HG02642 (cell line): ENCODE measurements at regions not wholly inside any gene's neighbourhood (a gene's known extent, or its start where the extent isn't known, plus 50 kb on each side); places are given as distances from the start of the nearest gene placed in this dataset.
A peak's percentile ranks its signal among the peaks of the same experiment; 100 is the strongest.
"Not testable (repeated sequence)": the region's sequence is repeated elsewhere in the genome, so short reads cannot be mapped to it uniquely, and the experiment has no call there.

Experiments
- ATAC-seq: cut with Tn5 transposase; IDR thresholded peaks from one replicate; pipeline ENCODE4 v1.9.1; 2021; ENCODE audit warnings: mild to moderate bottlenecking; ENCODE audit not compliant: unreplicated experiment, poor library complexity

DNA sequence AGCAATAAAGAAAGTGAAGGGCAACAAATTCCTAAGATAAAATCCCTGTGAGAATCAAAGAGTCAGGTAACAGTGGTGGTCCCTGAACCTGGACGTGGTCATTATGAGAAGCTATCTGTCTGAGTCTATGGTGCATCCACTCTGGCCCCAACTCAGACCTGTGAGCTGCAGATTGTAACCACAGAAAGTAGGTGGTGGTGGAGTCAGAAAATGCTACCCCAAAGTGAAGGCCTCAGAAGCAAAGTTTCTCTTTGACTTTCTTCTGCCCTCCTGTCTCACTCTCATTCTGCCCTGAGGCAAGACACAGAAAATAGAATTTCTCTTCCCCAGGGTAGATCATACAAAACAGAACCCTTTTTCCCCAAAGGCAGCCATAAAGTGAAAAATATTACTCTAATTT, 84.1 kb upstream of the NEIL3 start:
- ATAC-seq = peak; percentile 77

DNA sequence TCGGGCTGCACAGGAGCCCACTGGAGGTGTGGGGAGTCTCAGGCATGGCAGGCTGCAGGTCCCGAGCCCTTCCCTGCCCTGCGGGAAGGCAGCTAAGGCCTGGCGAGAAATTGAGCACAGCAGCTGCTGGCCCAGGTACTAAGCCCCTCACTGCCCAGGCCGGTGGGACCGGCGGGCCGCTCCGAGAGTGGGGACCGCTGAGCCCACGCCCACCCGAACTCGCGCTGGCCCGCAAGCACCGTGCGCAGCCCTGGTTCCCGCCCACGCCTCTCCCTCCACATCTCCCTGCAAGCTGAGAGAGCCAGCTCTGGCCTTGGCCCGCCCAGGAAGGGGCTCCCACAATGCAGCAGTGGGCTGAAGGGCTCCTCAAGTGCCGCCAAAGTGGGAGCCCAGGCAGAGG, 82.0 kb upstream of the NEIL3 start:
- ATAC-seq = no peak

DNA sequence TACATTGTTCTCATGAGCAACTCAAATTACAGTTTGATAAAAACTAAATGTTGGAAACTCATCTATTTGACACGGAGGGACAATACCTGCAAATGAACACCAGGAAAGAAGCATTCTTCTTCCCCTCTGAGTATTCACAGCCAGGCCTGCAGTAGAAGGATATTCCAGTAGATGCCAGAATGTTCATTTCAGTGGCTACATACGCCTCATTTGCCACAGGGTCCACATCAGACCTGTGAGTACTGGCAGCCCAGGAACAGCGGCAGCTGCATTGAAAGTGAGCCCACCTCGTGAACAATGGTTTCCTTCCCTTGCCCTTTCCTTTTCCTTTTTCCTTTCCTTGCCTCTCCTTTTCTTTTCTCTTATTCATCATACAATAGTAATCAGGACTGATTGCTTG, 81.1 kb upstream of the NEIL3 start:
- no peak for ATAC-seq

DNA sequence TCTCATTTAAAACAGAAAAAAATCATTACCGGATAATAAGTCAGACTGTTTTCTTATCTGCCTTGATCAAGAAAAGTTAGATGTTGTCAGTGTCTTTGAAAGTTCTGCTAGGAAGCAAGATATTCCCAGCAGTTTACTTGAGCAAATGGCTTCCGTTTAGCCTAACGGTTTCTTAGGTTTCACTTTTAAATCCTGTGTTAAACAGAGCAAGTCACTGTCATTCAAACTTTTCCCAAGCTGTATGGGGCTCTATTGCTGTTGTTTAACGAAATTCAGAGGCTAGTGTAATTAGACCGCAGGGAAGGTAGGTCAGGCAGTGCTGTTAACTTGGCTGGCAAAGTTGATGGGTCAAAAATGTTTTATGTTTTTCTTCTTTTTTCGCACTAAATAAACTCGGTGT, 80.3 kb upstream of the NEIL3 start:
- ATAC-seq = no peak

DNA sequence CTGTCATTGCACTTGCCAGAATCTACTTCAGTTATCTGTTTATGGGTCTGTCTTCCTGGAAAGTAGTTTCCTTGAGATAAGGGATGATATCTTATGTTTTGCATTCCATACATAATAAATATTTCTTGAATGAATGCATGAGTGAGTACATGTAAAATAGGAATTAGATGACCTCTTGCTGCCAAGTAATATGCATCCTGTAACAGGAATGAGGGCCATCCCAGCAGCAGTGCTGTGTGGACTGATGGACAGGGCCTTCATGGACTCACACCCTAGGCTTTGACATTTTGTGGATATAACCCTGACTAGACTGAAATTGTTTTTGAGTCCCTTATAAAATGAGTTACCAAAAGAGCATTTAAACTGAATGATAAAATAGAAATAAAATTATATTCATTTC, 77.2 kb upstream of the NEIL3 start:
- ATAC-seq = no peak

DNA sequence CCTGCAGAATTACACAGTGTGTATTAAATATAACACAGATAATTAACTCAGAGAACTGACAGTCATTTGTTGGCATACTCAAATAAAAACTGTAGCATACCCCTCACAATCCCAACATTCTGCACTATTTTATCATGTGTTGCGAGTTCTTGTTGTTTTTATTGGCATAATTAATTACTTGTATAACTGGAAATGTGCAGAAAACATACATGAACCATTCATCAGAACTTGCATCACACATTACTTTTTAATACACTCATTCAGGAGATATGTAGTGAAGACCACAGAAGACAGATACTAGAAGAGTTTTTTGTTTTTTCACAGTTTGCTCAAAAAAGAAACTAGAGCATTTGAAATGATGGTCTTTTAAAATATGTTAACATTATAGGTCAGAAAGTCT, 74.6 kb upstream of the NEIL3 start:
- no peak for ATAC-seq

DNA sequence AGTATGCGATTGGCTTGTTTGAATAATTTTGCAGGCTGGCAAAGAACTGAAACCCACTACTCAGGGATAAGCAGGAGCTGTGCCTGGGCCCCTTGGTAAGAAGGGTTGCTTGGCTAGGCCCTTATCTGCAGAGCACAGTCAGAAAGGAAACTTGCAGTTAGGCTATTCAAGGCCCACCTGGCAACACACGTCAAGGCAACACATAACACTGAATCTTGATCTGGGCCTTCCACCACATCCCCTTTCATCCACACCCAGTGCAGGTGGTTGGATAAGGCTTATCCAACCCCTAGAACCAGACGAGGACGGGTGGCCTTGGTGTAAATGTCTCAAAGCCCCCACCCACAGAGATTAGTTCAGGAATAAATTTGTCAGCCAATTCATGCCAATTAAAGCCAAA, 72.8 kb upstream of the NEIL3 start:
- no peak for ATAC-seq

DNA sequence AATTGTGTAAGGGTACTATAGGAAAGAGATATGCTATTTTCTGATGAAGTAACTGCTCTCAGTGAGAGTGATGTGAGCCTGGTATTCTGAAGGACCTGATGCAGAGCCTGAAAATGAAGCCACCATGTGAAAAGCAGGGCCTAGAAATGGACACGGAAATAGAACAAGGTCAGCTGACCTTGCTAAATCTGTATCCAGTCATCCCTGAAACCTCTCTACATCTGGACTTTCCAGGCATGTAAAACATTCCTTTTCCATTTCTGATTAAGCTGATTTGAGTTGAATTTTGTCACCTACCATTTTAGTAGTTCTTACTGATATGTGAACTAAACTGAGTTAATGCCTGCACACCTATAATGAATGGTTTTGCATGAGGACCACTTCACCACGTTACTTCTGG, 72.4 kb upstream of the NEIL3 start:
- no peak for ATAC-seq

DNA sequence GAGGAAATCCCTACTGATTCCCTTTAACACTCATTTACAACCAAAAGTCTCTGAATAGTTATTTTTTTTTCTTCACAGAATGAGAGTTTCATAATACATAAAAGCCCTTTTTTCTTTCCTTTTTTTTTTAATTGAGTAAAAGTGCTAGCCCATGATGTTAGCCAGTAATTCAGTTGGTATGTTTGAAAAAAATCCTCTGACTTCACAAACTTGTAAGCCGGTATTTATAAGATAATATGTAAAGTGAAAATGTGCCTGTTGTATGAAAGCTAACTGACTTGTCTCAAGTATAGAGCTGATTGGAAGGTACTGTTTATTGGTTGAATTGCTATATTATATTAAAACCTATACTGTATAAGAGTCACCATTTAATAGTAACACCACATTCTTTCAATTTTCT, 70.2 kb upstream of the NEIL3 start:
- no peak for ATAC-seq

DNA sequence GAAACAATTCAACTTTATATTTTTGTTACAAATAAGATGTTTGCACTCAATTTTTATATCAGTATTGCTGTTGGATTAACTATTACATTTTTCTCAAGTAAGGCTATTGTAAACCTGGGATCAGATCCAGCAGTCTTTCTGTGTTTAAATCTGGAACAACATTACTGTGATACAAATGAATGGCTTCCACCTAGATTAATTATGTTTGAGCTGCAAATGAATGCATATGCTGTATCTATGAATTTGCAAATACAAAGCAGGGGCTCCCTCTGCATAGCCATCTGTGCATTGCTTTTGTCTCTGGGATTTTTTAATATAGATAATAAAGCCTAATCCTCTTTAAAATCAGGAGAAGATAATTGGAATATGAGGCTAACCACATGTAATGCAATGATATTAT, 69.8 kb upstream of the NEIL3 start:
- ATAC-seq = no peak

DNA sequence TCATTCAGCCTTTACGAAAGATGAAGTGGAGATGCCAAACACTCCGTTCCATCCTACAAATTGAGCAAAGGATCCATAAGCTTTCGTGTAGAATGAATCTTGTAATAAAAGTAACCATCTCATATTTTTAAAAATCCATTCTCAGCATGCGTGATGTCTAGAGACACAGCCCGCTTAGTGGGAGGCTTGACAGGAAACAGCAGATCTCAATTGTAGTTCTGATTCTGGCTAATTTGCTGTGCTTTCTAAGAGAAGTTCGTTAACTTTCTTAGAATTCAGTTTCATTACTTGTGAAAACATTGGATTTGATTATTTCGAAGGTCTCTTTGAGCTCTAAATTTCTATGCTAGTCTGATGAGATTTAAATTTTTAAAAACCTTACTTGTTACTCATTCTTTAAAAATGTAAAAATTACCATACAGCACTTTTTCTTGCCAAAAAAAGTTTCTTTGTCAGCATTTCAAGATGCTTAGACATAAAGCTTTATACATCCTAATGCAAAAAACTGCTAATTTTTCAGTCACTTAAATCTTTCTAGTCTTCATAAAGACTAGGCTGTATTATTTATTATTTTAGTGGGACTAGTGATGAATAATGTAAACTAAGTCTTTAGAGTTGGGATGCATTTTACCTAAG, 66.9 kb upstream of the NEIL3 start:
- no peak for ATAC-seq

DNA sequence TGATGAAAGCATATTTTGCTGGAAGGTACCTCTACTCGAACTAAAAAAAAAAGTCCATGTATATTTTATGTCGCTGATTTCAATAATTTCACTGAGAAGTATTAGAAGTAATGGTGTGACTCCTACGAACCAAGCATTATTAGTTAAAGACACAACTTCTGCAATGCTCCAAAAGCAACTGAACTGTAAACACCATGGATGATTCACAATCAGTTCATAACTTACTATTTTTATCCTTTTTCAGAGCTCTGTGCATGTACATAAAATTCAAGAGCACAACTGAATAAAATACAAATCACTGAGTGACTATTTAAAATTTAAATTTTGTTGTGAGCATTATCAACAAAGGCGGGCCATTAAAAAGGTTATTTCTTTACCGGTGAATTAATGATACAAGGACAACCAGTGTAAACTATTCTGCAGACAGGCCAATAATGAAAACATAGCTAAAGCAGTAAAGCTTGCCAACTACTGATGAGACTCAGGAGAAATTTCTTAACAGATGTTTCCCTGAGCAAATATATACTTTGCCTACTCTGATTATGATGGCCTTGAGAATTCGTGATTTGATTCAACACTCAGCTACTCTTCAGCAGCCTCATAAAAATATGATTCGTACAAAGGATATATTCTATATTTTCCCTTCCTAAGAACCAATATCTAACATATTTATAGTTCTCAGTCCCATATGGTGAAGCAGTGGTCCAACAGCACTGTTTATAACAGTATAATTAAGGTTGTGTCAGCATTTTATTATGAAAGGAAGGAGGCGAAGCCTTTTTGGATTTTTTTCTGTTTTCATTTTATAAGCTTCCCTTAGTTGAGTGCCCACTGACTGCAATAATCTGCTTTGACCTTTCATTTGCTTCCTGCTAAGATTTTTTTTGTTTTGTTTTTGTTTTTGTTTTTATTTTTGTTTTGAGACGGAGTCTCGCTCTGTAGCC, 62.8 kb upstream of the NEIL3 start:
- no peak for ATAC-seq

DNA sequence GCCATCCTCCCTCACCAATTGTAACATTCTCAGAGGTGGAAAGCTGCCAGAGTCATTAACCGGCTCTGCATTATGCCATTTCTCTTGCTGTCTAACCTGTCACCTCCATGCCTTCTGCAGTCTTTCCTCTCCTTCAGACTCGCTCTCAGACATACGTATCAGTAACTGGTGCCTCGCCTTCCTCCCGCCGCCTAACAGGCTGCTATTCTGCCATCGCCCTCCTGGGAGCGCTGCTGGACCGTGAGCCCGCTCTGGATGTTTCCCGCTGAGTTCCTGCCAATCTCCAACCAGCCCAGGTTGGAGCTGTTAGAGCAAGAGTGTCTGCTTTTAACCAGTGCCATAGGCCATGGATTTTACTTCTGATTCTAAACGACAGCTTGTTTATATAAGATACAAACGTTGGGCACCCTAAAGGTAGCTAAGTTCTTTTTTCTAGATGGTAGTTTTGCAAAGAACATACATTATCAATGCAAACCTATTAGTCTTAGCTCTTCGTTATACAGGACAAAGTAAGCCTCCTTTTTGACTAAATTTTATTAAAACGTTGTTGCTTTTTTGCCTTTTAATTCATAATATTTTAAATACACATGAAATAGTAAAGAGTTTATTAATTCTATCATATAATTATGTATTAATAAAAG, 59.5 kb upstream of the NEIL3 start:
- peak; percentile 97 for ATAC-seq

DNA sequence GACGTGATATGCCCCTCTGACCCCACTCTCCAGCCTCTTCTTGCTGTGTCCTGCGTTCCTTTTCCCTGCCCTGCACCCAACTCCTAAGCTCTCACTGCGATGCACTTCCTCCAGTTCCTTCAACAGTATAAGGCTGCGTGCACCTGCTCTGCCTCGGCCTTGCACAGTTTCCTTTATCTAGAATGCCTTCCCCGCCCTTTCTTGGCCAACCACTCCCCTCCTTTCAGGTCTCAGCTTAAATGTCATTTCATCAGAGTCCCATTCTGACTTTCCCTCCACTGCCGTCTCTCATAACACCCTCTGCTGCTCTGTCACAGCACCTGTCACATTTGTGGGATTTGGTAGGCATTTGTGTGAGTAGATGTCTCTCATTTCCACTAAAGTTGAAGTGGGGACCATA, 58.4 kb upstream of the NEIL3 start:
- no peak for ATAC-seq

DNA sequence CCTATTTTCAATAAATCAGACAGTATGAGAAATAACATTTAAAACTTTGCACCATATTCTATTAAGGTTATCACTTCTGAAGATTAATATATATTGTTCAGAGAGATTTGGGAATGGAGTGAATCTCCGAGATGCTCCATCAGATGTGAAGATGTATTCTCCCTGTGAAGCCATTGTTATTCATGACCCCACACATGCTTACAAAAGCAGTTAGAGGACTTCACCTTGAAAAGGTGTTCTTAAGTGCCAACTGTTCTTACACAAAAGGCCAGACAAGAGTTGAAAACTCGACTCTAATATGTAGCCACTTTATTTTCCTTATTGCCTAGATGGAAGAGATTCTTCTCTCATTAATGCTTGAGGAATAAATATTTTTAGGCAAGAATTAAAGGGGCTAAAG, 54.3 kb upstream of the NEIL3 start:
- no peak for ATAC-seq

DNA sequence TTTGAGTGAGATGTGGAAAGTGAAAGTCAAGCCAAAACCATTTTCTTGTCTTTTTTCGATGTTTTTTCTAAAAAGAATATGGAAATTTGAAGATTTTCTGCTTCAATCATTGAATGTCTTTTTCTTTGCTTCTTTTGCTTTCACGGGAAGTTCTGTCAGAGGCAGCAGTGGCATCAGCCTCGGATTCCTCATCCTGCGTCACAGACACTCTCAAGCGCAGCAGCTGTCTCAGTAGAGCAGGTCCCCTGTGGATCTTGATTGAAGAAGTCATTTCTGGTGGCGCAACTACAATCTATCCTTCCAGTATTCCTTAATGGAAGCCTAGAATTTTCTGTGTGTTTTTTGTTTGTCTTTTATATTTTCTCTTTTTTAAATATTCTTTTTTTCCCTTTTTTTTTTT, 52.7 kb upstream of the NEIL3 start:
- ATAC-seq = no peak

DNA sequence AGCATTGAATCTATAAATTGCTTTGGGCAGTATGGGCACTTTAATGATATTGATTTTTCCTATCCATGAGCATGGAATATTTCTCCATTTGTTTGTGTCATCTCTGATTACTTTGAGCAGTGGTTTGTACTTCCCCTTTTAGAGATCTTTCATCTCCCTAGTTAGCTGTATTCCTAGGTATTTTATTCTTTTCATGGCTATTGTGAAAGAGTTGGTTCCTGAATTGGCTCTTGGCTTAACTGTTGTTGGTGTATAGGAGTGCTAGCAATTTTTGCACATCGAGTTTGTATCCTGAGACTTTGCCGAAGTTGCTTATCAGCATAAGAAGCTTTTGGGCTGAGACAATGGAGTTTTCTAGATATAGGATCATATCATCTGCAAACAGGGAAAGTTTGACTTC, 50.2 kb upstream of the NEIL3 start:
- ATAC-seq = not testable (repeated sequence)
